ENCODE measurements at regions not wholly inside any gene's neighbourhood (a gene's known extent, or its start where the extent isn't known, plus 50 kb on each side); places are given as distances from the start of the nearest gene placed in this dataset.

DNA sequence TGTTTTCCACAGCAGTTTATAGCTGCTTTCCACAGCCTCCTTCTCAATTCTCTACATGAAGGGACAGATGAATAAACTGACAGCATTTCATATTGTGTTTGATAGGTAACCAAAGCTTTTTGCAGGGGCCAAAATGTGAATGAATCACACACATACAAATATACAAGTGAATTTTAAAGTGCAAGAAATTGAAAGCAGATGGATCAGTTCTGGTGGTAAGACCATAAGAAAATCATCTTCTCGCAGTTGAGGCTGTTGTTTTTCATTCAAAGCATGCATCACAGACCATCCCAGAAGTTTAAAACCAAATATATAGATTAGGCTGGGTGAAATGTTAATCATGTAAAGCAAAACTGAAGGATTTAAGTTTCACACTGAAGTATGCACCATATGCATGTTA lies 1569.4 kb downstream of the PCDH9 start:
- H3K4me3 ChIP-seq (ENCODE audit: low read length), result no peak overlapping the region
- DNase-seq (ENCODE audit: low read depth, low spot score), result no peak

DNA sequence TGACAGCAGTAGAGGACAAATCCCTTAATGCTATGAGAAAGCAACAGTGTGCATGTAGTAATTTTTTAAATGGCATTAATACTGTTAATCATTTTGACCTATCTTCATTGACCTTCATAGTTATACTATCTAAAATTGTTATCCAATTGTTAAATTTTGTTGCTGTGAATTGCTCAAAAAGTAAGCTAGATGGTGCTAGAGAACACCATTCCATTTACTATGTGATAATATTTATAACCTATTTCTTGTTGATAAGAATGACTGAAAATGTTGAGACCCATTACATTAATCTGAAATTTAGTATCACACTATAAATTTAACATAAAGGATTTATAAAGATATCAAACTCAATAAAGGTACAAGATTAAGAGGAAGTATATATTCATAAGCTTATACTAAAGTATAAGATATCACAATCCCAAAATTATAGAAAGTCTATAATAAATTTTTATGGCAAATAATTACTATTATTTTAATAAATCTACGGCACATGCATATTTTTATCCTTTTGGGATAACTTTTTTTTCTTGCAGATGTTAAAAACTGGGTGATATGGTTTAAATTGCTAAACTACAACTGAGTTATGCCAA lies 1573.3 kb downstream of the PCDH9 start:
- DNase-seq (ENCODE audit: low read depth, low spot score), result no peak
- no peak overlapping the region for H3K4me3 ChIP-seq (ENCODE audit: low read length)

DNA sequence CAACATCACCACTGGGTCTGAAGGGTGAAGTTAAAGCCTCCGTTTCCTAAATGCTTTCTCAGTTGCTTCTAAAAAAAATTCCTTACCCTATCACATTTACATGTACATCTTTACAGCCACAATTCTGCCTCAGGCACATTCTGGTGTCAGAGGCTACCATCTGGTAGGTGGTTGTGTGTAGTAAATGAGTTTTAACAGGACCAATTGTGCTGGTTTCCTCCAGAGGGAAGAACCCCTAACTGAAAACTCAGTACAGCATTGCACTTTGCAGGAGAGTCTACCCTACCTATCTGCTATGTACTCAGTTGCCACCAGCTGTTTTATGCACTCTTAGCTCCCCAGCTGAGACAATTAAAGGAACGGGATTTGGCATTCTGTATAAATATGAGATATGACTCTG lies 1576.5 kb downstream of the PCDH9 start:
- DNase-seq (ENCODE audit: low read depth, low spot score), result no peak
- H3K4me3 ChIP-seq (ENCODE audit: low read length), result no peak overlapping the region

DNA sequence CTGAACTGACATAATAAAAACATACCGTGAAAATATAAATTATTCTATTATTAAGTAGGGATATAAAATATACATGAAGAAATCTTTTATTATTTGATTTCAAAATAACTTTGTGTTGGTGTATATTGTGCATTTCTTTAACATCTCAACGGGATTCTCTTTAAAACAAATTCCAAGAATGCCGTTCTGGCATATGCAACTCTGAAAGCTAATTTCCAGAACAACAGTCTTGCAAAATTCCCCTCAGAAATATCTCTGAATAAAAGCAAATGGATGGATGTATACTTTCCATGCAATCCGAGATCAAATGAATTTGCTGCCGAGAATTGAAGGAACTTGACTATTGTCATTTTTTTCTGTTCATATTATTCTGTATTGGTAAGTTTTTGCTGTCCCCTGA lies 1579.8 kb downstream of the PCDH9 start:
- DNase-seq (ENCODE audit: low read depth, low spot score), result no peak
- no peak overlapping the region for H3K4me3 ChIP-seq (ENCODE audit: low read length)

DNA sequence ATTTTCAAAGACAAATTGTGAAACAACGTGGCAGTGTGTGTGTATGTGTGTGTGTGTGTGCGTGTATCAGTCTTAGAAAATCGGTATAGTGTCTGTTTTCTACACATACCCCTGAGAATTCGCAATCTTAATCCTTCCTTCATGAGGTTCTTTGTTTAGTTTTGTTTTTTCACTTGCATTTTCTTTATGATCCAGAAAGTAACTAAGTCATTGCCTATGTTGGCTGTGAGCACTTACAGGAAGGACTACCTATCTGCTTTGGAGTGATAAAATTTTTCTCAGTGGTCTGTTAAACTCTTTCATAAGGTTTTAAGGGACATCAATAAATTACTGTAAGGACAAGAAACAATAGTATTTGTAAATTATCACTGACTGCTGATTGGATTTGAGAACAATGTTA lies 1587.1 kb downstream of the PCDH9 start:
- H3K4me3 ChIP-seq (ENCODE audit: low read length), result no peak overlapping the region
- no peak for DNase-seq (ENCODE audit: low read depth, low spot score)

DNA sequence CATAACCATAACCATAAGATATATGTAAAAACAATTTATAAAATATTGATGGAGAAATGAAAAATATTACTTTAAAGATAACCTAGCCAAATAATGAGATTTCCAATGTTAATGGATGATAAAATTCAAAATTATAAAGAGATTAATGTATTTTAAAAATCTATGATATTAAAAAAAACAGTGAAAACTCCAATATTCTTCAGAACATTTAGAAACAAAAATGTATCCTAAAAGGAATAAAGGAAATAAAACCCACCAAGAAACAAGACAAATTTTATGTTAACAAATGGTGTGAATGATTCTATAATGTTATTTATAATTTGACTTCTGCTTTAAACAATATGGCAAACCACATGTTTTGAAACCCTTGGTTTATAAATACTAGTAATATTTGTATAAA lies 1587.8 kb downstream of the PCDH9 start:
- no peak for DNase-seq (ENCODE audit: low read depth, low spot score)
- H3K4me3 ChIP-seq (ENCODE audit: low read length), result no peak overlapping the region

DNA sequence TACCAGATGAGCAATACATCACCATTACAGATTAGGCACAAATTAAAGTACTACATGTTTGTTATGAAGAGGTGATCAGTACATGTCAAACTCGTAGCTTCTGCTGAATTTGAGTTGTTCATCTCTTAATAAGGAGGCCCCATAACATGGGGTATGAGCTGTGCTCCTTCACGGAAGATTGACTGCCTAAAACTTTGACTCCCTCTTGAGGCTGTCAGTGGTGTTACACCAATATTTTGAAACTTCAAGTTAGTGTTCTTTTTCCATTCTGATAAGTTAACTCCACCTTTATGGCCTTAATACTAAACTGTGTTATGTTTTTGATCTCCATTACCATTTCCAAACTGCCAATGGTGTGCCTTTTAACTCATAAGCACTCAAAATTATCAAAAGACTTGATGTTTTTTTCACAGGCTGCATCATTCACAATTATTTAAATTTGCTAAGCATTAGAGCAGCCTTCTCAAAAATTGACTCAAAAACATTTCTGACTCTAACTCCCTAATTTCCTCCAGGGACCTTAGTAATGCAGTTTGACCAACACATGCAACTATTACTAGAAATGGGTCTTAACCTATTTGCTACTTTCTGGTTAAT lies 1591.5 kb downstream of the PCDH9 start:
- H3K4me3 ChIP-seq (ENCODE audit: low read length), result no peak overlapping the region
- peak; percentile 34 for DNase-seq (ENCODE audit: low read depth, low spot score)

DNA sequence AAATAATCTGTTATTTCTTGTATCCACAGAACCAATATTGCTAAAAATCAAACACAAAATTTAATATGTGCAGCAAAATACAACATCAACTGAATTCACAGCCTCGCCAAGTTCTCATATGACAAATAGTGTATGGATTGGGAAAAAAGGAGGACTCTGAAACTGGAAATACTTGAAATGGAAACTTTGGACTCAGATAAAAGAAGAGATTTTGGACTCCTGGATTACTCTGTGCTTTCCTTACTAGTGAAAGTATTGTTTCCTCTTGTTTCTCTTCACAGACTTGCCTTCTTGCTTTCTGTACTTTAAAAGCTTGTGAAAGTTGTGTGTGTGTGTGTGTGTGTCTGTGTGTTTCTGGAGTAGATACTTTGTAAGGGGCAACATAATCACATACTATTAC lies 1596.3 kb downstream of the PCDH9 start:
- DNase-seq (ENCODE audit: low read depth, low spot score), result no peak
- no peak overlapping the region for H3K4me3 ChIP-seq (ENCODE audit: low read length)

DNA sequence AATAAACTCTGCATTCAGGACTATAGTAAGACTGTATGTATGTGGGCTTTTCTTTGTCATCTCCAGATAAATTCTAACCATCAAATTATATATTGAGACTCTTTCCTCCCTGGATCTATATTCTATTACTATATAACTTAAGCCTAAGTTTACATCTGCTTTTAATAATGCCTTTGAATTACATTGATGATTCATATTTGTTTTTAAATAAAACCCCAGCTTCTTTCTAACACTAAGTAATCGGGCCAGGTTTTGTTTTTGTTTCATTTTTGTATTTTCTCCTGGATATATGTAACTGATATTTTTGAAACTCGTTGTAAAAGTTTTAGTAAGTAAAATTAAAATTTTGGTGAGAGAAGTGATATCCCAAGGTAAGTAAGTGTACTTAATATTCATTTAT lies 1599.1 kb downstream of the PCDH9 start:
- DNase-seq (ENCODE audit: low read depth, low spot score), result no peak
- no peak overlapping the region for H3K4me3 ChIP-seq (ENCODE audit: low read length)

DNA sequence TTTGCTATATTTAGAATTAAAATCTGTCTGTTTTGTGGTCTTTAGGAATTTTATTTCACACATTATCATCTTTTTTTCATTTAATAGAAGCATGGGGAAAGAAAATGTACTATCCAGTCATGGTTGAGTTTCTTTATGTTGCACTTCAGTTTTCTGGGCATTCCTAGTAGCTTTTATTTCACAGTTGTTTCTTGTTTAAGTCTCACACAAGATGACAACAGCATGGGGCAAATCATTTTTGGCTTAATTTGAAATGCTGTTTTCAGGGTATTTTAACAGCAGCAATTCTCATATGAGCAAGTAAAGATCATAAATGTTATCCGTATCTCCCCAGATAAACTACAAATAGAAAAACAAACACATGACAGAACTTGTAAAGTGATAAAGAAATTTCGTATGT lies 1600.2 kb downstream of the PCDH9 start:
- no peak overlapping the region for H3K4me3 ChIP-seq (ENCODE audit: low read length)
- no peak for DNase-seq (ENCODE audit: low read depth, low spot score)

DNA sequence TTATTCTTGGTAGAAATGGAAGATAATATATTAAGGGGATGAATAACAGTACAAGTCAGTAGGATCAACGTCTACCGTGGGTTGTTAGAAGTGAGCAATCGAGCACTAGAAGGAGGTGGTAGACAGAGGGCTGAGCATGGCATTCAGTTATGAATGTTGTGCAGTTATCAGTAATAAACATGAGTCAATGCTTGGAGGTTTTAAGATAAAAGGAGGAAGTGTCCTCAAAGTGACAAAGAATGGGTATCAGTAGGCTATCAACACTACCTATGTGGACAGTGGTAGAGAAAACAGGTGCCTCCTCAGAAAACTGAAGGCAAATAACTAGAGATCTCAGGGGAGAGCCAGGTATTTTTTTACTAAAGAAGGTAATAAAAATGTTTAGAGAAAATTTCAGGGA lies 1607.0 kb downstream of the PCDH9 start:
- H3K4me3 ChIP-seq (ENCODE audit: low read length), result no peak overlapping the region
- DNase-seq (ENCODE audit: low read depth, low spot score), result no peak

DNA sequence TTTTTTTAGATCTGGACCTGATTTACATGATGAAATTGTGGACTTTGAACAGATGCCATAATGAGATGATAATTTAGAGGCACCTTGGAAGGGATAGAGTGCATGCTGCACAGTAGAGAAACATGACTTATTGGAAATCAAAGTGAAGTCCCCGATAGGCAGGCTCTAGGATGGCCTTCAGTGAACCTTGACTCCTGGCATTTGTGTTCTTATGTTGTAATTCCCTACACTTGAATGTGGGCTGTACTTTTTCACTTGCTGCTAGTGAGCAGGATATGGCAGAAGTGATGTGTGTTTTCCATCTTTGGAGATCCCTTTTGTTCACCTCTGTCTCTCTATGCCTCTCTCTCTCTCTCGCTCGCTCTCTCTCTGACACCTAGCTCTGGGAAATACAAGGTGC lies 1614.6 kb downstream of the PCDH9 start:
- H3K4me3 ChIP-seq (ENCODE audit: low read length), result no peak overlapping the region
- no peak for DNase-seq (ENCODE audit: low read depth, low spot score)

DNA sequence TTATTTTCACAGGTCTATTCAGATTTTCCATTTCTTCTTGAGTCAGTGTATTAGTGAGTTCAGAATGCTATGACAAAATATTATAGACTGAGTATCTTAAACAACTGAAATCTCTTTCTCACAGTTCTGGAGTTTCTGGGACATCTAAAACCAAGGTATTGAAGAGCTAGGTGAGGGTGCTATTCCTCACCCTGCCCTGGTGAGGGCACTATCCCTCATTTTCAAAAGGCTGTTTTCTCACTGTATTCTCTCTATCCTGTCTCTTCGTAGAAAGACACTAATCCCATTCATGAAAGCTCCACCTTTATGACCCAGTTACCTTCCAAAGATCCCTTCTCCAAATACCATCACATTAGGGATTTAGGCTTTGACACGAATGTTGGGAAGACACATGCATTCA lies 1617.1 kb downstream of the PCDH9 start:
- no peak overlapping the region for H3K4me3 ChIP-seq (ENCODE audit: low read length)
- DNase-seq (ENCODE audit: low read depth, low spot score), result peak; percentile 5

DNA sequence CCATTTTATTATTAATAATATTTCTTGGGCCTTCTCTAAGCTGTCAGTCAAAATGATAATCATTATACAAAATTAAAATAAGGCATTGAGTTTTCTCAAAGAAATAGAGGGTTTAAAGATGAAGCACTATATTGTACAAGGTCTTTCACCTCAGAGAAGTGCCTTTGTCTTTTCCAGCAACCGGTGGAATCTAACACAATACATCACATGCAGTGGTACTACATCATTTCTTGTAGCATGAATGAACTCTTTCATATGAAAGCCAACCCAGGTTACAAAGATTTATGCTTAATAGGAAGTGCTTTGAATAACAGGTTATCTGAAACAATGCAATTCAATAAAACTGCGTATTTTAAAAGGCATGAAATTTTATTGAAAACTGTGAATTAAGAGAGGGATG lies 1620.8 kb downstream of the PCDH9 start:
- DNase-seq (ENCODE audit: low read depth, low spot score), result no peak
- no peak overlapping the region for H3K4me3 ChIP-seq (ENCODE audit: low read length)

DNA sequence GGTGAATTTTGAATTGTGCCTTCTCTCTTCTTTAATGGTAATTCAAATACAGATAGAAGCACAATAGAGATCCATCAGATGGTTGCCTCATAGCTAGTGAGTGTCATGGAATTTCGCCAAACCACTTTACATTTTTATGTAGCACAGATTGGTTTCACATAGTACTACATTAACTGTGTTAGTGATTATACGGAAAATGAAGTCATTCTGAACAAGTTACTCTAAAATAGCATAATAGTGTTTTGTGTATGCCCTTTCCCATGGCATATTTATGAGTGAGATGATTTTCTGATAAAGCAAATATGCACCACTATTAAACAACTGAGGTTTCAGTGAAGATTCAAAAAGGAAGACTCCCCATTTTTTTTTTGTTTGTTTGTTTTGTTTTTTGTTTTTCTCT lies 1623.5 kb downstream of the PCDH9 start:
- no peak overlapping the region for H3K4me3 ChIP-seq (ENCODE audit: low read length)
- DNase-seq (ENCODE audit: low read depth, low spot score), result no peak

DNA sequence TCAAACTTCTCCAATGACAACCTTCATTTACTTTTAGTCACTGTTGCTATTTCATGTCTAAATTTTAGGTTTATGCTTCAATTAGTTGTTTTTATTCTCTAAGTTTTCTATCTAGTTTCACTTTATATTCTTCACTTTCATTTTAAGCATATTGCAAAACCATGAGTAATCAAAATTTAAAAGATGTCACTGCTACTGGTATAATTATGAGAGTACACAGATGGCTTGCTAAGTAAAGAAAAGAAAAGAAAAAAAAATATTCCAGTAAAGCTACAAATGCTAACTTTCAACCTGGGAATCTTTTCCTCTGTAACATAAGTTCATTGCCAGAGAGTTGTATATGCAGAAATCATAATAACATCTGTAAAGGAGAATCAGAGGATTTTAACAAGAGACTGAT lies 1624.7 kb downstream of the PCDH9 start:
- H3K4me3 ChIP-seq (ENCODE audit: low read length), result no peak overlapping the region
- no peak for DNase-seq (ENCODE audit: low read depth, low spot score)

DNA sequence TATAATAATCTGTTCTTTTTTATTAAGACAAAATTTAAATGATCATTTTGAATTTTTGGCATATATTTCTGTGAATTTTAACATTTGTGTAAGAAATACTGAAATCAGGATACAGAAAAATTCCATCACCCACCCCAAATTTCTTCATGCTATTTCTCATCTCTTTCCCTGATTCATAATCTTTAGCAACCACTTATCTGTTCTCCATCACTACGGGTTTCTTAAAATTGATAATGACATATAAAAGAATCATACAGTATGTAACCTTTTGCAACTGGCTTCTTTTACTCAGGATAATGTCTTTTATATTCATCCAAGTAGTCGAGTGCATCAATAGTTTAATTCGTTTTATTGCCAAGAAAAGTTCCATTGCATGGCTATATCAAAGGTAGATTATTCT lies 1627.0 kb downstream of the PCDH9 start:
- no peak overlapping the region for H3K4me3 ChIP-seq (ENCODE audit: low read length)

DNA sequence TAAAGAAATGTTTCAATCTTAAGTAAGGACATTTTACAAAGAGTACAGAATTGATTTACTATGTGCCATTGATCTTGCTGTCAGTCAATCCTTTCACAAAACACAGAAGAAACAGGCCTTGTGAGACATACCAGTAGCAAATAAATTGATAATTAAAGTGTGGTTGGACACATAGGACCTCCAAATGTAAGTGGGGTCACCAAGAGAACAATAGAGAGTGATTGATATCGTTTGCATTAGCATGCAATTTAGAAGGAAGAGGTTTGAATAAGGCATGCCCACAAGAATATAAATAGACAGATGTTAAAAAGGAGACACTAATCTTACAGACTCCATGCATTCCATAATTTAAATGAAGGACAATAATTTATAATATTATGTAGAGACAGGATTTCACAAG lies 1628.3 kb downstream of the PCDH9 start:
- H3K4me3 ChIP-seq (ENCODE audit: low read length), result no peak overlapping the region
- DNase-seq (ENCODE audit: low read depth, low spot score), result no peak

More for the DNA sequence above, 1627.0 kb downstream of the PCDH9 start:
- no peak for DNase-seq (ENCODE audit: low read depth, low spot score)

DNA sequence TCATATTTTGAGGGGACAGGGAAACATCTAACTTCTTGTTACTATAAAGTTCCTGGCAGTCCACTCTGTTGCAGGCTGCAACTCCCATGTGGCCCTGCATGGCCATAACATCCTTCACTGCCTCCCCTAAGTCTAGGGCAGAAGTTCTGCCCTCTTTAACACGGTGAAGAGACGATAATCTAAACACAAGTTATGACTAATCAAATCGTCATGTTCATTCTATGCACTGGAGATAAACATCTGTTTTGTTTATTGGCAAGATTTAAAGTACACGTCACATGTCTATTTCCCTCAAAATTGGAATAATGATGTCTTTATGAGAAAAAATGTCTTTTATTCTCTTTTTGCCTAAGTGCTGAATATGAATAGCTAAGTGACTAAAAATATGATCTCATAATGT lies 1629.4 kb downstream of the PCDH9 start:
- no peak for DNase-seq (ENCODE audit: low read depth, low spot score)
- H3K4me3 ChIP-seq (ENCODE audit: low read length), result no peak overlapping the region

DNA sequence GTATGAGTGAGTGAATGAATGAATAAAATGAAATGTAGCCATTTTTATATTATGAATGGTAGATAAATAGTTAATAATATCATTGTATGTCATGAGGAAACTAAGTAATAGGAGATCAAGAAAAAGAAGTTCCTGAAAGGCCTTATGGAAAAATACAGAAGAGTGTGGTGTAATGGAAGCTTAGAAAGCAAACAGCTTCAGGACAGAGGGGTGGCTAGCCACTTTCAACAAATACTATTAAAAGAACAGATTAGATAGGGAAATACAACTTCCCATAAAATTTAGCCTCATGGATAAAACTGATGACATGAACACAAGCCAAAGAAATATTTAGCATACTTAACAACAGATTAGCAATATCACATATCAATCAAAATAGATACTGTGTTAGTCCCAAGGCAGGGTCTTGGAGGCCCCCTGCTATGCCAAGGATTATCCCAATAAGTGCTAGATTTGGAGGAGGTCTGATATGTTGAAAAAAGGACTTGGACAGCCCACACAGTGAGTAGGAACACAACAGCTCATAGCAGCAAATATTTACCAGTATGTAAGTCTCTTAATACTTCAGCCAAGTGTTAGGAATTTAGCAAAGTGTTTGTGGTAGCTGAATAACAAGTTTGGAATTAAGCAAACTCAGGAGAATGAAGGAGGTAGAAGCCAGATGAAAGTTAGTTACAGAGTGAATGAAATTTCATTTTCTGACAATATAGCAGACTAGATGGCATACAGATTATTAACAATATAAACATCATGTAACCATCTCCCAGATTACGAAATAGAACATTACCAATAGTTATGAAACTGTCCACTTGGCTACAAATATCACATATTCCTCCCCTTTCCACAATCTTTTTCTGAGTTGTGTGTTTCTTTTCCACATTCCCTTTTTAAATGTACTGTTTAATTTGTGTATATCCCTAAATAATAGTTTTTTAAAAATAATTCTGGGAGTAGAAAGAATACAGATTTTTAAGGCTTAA lies 1632.0 kb downstream of the PCDH9 start:
- DNase-seq (ENCODE audit: low read depth, low spot score), result no peak

More for the DNA sequence above, 1632.0 kb downstream of the PCDH9 start:
- no peak overlapping the region for H3K4me3 ChIP-seq (ENCODE audit: low read length)

Data from Jurkat, Clone E6-1 (cell line).